NCI-H2107 (cell line): ENCODE measurements at regions not wholly inside any gene's neighbourhood (a gene's known extent, or its start where the extent isn't known, plus 50 kb on each side); places are given as distances from the start of the nearest gene placed in this dataset.

Experiments
- DNase-seq: peaks from one replicate; lab custom pipeline; 2025; lab: John Stamatoyannopoulos, UW

- no peak for DNase-seq
Measured at GRCh38 chr7:121494516-121494915, 98.4 kb upstream of the FAM3C start.

DNA sequence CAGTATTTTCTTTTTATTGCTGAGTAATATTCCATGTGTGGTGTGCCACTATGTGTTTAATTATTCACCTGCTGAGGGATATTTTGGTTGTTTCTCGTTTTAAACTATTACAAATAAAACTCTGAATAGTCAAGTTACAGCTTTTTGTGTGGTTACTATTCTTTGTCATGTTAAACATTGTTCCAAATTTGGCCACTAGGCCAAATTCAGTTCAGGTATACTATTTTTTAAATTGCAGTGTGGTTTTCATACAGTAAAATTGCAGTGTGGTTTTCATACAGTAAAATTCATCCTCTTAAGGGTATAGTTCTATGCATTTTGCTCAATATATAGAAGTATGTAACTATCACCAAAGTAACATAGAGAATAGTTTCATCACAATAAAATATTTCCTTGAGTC lies 97.4 kb upstream of the FAM3C start:
- DNase-seq = no peak

GRCh38 chr7:121490309-121490708 lies 94.2 kb upstream of the FAM3C start:
- DNase-seq = no peak

DNA sequence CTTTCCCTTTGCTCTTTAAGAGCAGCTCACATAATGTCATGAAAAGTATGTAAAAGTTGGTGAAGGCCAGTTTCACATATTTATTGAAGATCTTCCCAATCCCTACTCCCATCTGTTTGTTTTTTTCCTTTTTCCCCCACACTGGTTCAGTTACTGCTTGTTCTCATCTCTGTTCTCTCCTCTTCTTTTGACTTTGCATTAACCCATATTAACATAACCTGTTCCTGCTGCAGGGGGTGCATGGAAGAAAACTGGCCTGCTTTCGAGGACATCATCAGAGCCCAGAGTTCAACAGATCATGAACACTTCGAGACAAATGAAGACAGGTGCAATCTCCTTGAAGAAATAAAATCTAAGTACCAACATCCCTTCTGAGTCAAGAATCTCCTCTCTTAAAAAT lies 93.3 kb upstream of the FAM3C start:
- no peak for DNase-seq

GRCh38 chr7:121488111-121488650 lies 92.1 kb upstream of the FAM3C start:
- no peak for DNase-seq

- DNase-seq = no peak
Measured at GRCh38 chr7:121486590-121486989, 90.5 kb upstream of the FAM3C start.

- no peak for DNase-seq
Measured at GRCh38 chr7:121485467-121486243, 89.5 kb upstream of the FAM3C start.

DNA sequence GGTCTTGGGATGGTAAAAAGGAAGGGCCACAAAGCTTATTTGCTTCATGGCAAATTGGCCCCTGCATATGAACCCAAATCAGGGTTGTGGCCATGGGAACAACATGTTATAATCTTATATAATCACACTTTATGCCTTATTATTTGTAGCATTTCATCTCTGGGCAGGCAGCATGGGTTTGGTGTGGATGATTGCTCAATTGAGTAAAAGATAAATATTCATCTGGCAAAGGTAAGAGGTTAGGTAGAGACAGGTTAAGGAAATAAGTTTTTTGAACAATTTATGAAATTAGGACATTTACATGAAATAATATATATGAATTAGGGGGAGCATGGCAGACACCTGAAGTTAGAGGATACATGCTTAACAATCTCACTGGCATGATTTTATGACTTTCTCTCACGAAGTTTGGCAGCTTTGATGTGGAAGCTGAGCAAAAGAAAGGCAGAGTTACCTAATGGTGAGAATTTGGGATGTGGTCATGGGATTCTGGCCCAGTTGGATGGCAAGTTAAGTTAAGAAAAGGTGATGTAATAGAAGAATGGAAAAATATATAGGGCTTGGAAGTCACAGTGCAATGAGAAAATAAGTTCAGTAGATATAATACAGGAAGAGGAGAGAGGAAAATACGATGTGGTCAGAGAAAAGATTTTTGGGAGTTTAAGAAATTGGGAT lies 88.1 kb upstream of the FAM3C start:
- DNase-seq = no peak

DNA sequence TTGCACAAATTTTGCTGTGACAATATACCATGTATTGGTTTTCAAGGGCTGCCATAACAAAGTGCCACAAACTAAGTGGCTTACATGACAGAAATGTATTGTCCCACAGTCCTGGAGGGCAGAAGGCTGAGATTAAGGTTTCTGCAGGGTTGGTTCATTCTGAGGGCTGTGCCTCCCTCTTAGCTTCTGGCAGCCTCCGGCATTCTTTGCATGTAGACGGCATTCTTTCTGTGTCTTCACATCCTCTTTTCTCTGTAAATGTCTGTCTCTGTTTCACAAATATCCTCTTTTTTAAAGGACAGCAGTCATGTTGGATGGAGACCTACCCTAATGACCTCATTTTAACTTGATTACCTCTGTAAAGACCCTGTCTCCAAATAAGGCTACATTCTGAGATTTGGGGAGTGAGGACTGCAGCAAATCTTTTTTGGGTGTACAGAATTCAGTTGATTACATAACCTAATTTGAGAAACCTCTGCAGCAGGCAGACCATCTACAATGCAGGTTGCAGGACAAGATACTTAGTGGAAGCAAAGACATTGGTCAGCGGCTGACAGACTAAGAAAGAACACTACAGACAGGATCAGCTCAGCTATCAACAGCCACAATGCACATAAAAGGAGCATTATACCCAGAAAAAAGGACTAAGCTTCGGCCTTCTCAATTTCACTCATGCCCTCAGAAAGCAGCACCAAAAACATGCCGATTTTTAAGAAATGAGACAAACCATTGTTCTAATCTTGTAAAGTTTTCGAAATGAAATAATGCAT lies 84.6 kb upstream of the FAM3C start:
- DNase-seq = no peak

DNA sequence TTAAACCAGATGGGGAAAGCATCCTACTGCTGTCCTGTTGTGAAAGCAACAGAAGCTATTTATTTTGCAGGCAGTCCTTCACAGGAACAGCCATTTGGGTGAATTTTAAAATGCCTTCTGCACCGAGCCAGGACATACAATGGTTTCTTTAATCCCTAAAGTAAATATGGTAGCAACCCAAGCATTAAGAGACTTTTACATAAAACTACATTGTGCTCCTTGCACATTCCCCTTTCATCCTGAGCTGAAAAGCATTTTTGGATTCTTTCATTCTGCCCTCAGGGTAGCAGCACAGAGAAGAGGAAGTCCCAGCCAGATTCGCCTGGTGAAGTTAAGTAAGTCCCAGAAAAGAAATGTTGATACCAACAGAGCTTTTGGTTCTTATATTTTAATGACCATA lies 84.0 kb upstream of the FAM3C start:
- DNase-seq = no peak

GRCh38 chr7:121479466-121479865 lies 83.4 kb upstream of the FAM3C start:
- no peak for DNase-seq

DNA sequence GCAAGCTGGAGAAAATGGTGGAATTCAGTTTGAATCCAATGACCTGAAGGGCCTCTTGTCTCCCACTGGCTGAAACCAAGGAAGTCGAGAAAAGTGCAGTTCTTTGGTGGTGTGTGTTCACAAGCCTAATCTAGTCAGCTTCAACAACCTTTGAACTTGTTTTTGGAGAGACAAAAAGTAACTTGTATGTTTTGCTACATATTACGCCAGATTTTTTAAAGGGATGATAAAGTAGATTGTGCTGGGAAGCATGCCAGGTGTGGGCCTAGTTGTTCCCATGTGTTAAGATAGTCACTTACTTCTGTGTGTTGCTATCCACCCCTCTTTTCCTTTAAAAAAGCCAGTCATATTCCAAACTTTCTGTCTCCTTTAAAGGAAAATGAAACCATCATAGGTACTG lies 79.7 kb upstream of the FAM3C start:
- DNase-seq = no peak

GRCh38 chr7:121474301-121474673 lies 78.2 kb upstream of the FAM3C start:
- no peak for DNase-seq

- DNase-seq = no peak
Measured at GRCh38 chr7:121473645-121474300, 77.7 kb upstream of the FAM3C start.

DNA sequence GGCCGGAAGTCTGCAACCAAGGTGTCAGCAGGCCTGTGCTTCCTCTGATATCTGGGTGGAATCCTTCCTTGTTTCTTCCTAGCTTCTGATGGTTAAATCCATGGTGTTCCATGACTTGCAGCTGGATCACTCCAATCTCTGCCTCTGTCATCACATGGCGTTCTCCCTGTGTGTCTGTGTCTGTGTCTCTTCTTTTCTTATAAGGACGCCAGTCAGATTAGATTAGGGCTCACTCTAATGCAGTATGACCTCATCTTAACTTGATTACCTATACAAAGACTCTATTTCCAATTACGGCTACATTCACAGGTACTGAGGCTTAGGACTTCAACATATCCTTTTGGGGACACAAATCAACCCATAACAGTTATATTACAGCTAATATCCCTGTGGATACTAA lies 70.3 kb upstream of the FAM3C start:
- no peak for DNase-seq

DNA sequence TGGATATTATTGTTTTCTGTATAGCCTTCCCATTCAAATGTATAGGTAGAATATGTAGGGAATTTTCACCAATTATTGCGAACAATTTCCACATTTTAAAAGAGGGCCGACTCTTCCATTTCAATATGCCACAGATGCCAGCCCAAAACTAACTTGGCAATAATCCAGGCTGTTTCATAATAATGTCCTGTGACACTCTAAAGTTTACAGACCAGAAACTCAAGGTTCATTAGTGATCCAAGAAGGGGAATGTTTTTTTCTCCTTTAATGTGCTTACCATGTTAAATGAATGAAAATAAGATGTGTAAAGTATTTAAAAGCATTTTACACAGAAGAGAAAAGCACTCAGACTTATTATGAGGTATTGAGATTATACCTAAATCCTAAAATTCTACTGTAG lies 63.0 kb upstream of the FAM3C start:
- DNase-seq = no peak

GRCh38 chr7:121456785-121457359 lies 60.8 kb upstream of the FAM3C start:
- DNase-seq = no peak

DNA sequence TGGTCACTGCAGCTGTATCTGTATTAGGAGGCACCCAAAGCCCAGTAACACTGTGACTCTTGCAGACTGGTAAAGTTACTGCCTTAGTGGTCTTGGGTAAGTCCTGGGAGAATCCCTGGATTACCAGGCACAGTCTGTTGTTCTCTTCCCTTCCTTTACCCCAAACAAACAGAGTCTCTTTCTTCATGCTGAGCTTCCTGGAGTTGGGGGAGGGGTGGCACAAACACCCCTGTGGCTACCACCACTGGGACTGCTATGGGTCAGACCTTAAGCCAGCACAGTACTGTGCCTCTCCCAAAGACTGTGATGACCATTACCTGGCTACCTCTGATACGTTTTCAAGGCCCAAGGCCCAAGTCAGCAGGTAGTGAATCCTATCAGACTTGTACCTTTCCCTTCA lies 59.9 kb upstream of the FAM3C start:
- DNase-seq = no peak

- DNase-seq = no peak
Measured at GRCh38 chr7:121452389-121452788, 56.3 kb upstream of the FAM3C start.

DNA sequence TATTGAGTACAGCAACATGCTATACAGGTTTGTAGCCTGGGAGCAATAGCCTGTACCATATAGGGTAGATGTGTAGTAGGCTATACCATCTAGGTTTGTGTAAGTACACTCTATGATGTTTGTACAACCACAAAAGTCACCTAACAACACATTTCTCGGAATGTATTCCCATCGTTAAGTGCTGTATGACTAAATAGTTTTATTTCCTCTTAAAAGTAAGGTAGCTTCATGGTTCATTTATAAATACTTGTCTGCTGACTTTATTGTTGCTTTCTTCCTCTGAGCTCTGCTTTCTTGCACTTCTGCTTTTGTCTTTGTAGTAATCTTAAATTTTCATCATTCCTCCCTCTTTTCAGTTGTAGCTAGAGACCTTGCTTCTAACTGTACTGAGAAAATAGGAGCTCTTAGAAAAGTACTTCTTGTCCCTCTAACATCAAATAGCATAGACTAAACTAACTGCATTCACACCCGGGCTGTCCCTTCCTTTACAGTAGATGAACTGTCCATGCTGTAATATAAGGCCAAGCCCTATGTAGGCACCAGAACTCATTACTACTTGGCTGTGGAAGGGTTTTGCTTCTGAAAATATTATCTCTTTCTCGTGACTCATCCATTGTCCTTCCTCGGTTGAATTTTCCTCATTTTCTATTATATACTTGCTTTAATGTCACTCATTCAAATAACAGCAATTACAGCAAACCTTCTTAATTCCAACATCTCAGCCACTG lies 55.4 kb upstream of the FAM3C start:
- DNase-seq = no peak

GRCh38 chr7:121450631-121451198 lies 54.6 kb upstream of the FAM3C start:
- no peak for DNase-seq
